GM19328 (cell line): ENCODE measurements at regions not wholly inside any gene's neighbourhood (a gene's known extent, or its start where the extent isn't known, plus 50 kb on each side); places are given as distances from the start of the nearest gene placed in this dataset.
"Not testable (repeated sequence)": the region's sequence is repeated elsewhere in the genome, so short reads cannot be mapped to it uniquely, and the experiment has no call there.

ENCODE experiments used
- ATAC-seq: cut with Tn5 transposase; IDR thresholded peaks from one replicate; pipeline ENCODE4 v1.9.1; 2021; ENCODE audit warnings: mild to moderate bottlenecking, moderate library complexity; ENCODE audit not compliant: unreplicated experiment

DNA sequence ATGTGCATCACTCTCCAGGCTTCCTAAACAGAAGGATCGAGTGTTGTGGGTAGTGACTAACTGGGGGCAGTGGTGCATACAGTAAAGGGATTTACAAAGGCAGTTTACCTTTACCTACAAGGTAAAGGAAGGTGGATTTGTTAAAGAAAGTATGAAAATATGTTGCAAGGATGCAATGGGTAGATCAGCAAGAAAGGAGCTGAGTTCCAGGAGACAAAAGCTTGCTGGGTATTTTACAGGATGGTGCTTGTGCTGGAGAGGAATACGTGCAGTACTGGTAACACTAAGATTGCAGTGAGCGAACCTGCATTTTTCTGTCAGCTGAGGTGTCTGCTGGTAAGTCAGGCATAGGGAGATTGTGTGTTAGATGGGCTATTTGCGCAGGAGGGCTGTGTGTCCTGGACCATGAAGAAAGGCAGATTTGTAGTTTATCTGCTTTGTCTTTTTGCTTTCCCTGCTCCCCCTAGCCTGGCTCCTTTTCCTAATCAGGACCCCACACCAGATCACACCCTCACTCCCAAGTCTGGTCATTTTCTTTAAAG is 304.6 kb downstream of the THBS2 start:
- ATAC-seq: no peak

DNA sequence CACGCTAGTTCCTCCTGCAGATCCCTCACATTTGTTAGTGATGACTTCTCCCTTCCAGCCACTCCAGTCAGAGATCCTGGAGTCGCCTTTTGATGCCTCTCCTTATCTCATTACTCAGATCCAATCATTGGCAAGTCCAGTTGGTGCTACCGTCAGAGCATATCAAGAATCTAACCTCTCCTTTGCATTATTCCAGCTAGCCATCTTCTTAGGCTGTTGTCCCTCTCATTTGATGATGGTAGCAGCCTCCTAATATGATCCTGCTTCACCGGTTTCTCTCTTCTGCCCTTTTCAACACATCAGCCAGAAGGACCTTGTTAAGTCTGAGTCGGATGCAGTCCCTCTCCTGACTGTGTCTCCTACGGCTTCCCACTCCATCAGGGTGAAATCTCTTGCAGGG is 305.6 kb downstream of the THBS2 start:
- no peak for ATAC-seq

DNA sequence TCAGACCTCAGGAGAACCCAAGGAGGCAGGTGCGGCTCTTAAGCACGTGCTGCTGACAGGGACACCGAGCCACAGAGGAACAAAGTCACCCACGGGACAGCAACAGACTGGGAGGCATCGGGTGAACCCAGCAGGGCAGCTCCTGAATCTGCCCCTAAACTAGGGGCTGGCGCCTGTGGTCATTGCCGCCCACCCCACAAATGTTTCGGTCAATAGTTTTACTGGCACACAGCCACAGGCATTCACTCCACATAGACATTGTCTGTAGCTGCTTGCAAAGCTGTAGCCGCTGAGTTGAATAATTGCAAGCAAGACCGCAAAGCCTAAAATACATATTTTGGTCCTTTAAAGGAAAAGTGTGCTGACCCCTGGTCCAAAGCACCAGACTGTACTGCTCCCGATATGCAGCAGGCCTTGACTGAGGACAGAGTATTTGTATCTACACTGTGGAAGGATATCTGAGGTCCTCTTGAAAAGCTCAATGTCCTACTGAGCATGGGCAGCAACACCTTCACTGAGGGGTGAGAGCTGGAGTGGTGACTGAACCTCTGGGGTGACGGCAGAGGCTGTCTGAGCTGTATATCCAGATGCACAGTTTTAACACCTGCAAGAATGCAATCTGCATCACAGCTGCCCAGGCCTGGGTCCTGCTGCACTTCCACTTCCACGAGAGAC is 310.3 kb downstream of the THBS2 start:
- ATAC-seq: no peak

DNA sequence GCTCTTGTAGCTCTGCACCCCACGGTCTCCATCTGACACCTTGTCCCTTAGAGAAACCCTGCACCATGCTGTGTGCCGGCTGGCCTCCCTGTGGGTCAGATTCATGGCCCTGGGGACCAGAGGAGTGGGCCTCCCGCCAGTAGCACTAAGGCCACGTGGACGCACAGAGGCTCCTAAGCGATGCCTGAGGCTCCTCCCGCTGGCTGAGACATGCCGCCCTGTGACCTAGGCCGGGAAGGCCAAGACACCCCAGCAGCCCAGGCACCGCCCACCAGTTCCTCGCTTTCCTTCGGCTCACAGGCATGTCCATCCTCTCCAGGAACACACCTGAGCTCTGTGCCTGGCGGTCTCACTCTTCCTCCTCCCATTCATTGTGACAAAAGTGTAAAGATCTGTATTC is 311.0 kb downstream of the THBS2 start:
- ATAC-seq: no peak

DNA sequence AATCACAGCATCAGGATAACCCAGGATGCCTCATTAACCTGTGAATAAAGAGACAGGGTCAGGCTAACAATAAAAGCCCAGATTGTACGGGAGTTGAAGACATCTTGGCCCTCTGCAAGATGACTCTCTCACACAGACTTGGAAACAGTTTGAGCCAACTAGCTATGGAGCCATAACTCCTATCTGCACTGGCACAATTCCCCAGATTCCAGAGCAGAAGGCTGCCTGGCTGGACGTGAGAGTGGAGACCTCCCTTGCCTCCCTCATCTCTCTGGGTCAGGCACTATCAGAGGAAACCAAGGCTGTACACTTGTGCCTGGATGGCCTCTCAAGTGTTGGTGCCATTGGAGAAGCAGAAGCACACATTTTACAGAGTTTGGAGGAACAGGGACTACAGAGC is 312.6 kb downstream of the THBS2 start:
- no peak for ATAC-seq

DNA sequence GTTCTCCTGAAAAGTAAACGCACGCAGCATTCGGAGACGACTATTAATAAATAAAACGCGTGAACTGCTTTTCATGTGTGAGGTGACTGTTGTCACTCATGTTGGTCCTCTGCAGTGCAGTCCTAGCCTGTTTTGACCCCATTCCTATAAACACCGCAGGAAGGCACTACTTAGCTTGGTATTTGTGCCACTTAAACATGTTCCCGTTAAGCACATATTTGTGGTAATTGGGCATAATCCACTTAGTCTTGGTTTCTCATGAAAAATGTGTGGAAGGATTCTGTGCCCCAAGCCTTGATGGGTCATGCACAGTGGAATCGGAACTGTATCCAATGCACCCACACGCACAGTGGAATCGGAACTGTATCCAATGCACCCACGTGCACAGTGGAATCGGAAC is 313.9 kb downstream of the THBS2 start:
- no peak for ATAC-seq

DNA sequence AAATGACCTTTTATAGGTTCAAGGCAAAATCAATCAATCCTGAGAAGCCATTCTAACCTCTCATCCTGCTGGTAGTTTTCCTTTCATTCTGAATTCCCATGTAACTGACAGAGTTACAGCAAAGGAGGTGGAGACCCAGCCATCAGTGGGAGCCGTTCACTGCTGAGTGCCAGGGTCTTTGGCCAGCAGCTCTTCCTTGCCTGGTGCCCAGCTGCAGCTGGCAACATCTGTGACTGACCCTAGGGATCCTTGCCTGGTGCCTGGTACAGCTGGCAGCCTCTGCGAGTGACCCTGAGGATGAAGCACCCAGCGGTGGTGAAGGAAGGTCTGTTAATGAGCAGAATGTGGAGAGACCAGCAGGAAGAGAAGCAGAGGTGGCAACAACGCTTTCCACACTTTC is 314.6 kb downstream of the THBS2 start:
- ATAC-seq: no peak

DNA sequence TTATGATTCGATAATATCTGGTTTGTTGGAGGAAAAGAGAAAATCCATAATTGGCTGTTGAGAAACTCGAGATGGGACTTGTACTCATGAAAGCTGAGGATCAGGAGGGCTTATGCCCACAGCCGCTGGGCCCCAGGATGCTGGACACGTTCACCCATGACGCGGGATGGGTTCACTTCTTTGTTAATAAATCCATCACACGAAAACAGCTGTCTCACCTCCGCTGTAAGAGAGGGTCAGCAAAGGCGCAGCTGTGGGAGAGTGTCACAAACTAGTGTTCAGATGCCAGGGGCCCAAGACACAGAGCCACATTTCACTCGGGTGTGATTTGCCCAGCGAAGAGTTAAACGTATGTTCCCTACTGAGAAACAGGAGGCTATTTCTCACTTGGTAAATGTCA is 315.1 kb downstream of the THBS2 start:
- no peak for ATAC-seq

DNA sequence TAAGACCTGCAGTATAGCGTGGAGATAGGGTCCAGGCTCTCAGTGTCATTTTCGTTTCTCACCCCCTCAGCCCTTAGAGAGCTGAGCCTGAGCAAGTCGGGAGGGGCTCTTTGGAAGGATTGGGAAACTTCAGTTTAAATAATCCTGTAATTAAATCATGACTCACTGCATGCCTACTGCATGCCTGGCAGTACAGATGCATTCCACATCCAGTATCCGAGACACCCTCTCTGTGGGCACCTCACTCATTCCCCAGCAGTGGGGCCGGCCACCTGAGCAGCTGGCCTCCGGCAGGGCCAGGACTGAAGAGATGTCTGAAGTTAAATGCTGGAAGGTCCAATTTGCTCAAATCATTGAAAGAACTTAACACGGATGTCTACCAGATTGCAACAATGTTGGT is 316.6 kb downstream of the THBS2 start:
- ATAC-seq: no peak

DNA sequence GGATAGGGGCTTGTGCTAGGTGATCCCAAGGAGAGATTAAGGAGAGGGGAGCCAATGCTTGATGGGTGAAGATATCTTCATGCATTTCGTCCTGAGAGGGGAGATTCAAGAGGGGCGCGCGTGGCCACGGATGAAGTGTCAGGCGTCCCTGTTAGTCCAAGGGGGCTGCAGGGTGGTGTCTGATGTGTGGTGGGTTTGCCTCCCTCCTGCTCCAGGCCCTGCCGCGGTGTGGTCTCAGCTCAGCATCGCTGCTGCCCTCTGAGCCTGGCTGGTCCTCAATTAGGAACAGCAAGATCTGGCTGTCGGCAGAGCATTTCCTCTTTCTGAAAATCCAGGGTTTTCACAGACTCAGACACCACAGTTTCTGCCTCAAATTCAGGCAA is 318.0 kb downstream of the THBS2 start:
- no peak for ATAC-seq

DNA sequence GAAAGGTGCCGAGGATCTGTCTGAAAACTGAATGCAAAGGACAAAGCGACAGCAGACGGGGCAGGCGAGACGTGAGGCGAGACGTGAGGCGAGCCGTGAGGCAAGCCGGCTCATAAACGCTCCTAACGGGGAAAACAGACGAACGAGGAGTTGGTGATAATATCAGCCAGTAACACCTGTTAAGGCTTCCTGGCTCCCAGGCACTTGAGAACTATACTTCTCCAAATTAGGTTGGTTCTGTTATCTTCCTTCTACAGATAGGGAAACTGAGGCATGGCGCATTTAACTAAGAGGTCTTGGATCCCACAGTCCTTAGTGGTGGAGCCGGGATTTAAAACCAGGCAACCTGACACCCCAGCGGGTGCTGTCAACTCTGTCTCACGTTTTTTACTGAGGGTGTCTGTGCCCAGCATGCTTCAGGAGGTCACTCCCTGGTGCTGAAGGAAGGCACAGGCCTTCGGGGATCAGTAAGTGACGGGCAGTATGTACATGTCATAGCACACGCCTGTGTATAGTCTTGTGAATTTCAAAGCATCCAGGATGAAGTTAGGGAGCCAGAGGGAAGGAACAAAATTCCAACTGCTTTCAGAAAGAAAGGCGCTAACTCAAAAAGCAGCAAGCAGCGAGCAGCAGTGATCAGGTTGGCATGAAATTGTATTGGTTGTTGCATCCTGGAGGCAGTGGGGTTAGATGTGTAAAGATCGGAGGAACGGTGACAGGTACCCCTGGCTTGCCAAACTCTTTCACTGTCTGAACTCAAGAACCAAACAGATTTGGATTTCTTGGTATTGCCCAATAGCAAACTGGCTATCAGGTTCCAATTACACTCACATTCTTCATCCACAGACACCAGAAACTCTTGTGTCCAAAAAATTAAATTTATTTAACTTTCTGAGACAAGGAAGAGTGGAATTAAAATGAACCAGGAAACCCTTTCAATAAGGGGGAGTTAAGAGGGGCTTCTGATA is 318.7 kb downstream of the THBS2 start:
- no peak for ATAC-seq

DNA sequence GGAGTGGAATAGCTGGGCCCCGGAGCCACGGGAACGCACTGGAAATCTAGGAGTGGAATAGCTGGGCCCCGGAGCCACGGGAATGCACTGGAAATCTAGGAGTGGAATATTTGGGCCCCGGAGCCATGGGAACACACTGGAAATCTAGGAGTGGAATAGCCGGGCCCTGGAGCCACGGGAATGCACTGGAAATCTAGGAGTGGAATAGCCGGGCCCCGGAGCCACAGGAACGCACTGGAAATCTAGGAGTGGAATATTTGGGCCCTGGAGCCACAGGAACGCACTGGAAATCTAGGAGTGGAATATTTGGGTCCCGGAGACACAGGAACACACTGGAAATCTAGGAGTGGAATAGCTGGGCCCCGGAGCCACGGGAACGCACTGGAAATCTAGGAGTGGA is 321.5 kb downstream of the THBS2 start:
- ATAC-seq: not testable (repeated sequence)

DNA sequence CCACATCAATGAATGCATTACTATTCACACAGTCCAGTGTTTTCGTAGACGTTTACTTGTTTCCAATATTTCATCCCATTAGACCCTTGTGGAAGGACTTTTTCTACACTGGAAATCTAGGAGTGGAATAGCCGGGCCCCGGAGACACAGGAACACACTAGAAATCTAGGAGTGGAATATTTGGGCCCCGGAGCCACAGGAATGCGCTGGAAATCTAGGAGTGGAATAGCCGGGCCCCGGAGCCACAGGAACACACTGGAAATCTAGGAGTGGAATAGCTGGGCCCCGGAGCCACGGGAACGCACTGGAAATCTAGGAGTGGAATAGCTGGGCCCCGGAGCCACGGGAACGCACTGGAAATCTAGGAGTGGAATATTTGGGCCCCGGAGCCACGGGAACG is 322.6 kb downstream of the THBS2 start:
- ATAC-seq: not testable (repeated sequence)

DNA sequence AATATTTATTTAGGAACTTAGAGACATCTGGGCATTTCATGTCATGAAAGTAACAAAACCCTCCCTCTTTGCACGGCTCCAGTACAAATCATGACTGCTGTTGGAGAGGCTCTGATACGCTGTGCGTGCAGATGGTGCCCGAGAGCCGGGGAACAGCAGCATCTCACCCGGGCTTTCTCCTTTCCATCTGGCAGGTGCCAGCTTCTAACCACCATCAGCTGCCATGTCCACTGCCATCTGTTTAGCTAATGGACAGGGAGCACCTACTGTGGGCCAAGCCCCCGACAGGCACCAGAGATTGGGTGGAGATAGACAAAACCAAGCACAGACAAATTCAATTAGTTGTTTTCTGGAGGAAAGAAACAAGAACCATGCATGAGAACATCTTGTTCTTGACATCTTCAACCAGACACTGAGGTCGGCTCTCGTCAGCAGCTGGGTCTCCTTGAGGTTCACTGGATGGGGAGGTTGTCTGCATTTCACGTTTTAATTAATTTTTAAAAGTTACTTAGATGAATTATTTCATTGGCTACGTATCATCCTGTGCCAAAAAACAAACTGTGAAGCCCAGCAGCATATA is 323.7 kb downstream of the THBS2 start:
- ATAC-seq: no peak

DNA sequence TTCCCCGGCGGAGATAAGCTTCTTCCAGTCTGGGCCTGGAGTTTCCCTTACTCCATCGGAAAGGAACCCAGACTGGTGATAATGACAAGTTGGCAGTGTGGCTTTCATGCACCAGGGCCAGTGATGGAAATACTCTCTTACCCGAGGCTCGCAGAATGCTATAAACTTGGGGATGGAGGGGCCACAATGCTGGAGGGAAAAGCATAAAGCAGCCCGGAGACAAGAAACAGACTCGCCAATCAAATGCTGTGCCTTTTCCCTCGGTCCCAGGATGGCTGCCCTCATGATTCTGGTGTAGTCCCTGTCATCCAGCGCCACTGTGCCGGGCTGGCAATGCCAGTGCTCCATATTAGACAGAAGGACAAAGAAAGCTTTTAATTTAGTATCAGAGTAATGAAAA is 325.6 kb downstream of the THBS2 start:
- no peak for ATAC-seq

DNA sequence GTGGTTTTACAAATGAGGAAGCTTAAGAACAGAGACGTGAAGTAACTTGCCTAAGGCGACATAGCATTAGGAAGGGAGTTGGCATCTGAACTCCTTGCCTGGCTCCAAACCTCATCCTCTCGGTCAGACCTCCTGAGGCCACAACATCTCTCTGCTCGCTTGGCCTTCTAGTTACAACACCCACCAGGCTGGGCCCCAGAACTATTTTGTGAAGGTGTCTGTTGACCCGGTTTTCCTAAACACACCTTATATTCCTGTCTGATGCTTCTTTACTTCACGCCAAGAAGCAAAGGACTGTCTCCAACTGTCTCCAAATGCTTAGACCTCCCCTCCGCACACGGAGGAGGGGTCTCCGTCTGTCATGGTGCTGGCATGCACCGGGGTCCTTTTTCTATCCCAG is 326.6 kb downstream of the THBS2 start:
- no peak for ATAC-seq

DNA sequence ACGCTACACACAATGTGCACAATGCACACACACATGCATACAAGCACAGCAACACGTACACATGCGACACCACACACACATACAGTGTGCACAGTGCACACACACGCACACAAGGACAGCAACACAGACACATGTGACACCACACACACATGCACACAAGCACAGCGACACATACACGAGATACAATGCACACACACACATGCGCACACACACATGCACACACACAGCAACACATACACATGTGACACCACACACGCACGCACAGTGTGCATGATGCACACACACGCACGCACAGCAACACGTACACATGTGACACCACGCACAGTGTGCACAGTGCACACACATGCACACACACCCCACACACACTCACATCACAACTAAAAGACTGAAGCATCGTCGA is 327.3 kb downstream of the THBS2 start:
- ATAC-seq: no peak

DNA sequence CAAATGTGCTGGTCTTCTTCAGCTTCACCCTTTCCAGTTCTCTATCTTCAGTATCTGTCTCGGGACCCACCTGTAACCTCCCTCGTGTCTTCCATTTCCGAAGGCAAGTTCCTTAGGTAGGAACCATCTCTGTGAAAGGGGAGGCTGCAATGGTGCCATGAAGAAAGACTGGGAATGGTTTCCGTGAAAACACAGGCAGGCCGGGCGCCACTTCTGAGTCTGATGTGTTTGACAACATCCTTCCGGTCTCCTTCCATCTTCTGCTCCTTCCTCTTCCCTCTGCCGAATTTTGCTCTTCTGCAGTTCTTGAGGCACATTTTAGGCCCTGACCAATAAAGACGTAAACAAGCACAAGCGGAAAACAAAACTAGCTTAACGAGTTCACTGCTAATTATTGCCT is 328.0 kb downstream of the THBS2 start:
- ATAC-seq: no peak

DNA sequence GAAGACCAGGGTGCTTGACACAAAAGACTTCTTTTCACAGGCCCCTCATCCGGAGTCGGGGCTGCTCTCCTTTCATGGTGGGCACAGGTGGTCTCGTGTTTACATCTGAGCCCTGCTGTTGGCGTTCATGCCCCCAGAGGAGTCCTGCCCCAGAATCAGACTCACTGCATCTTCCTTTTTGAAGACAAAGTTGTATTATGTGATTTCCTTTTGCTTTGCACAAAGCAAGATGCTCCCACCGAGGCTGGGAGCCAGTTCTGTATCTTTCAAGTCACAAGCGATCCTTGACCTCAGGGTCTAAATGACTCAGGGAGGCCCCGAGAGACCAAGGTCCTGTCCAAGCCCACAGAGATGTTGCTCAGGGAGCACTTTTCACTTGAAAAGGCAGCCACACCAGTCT is 330.5 kb downstream of the THBS2 start:
- no peak for ATAC-seq

DNA sequence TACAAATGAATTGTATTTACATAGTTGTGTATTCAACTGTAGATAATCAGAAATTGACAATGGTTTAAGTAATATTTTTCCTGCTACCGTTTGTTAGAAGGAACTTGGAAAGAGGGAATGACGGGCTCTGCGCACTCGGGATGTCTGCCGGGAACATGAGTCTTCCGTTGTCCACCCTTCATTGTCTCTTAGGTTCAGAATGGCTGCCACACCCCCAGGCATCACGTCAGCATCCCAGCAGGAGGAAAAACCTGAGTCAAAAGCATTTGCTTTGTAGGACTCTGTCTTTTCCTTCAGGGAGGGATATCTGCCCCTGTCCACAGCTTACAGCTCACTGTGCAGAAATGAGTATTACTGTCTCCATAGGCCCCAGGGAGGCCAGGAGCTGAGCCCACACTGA is 331.2 kb downstream of the THBS2 start:
- ATAC-seq: no peak

DNA sequence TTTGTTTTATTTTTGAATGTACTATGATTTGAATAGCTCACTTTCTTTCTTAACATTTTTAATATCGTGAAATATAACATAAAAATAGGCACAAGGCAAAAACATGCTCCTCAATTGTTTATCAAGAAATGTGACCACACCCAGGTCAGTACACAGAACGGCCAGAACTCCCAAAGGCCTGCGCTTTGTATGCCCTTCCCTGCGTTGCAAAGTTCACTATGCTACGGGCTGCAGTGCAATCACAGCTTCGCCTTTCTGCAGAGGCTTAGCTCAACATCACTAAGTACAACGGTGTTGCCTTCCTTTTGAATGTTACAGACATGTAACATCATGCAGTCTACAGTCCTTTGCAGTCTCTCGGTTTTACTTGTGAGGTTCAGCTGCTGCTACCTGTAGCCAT is 333.4 kb downstream of the THBS2 start:
- ATAC-seq: no peak
